ENCODE measurements at regions not wholly inside any gene's neighbourhood (a gene's known extent, or its start where the extent isn't known, plus 50 kb on each side); places are given as distances from the start of the nearest gene placed in this dataset.

GRCh38 chr13:33472446-33472845, 186.9 kb upstream of the STARD13 start:
- DNase-seq: peak; percentile 24

GRCh38 chr13:33479105-33479504, 193.6 kb upstream of the STARD13 start:
- DNase-seq: no peak

GRCh38 chr13:33480561-33480960, 195.0 kb upstream of the STARD13 start:
- peak; percentile 69 for DNase-seq

GRCh38 chr13:33483471-33483870, 197.9 kb upstream of the STARD13 start:
- peak; percentile 83 for DNase-seq

GRCh38 chr13:33485247-33485646, 199.7 kb upstream of the STARD13 start:
- DNase-seq: no peak

- peak; percentile 44 for DNase-seq
Measured at GRCh38 chr13:33487575-33488243, 202.2 kb upstream of the STARD13 start.

GRCh38 chr13:33489563-33489962, 204.0 kb upstream of the STARD13 start:
- no peak for DNase-seq

- peak; percentile 54 for DNase-seq
Measured at GRCh38 chr13:33490461-33491327, 205.1 kb upstream of the STARD13 start.

GRCh38 chr13:33493672-33494365, 208.3 kb upstream of the STARD13 start:
- DNase-seq: no peak

- DNase-seq: peak; percentile 93
Measured at GRCh38 chr13:33494596-33495204, 209.1 kb upstream of the STARD13 start.

- no peak for DNase-seq
Measured at GRCh38 chr13:33496336-33496735, 210.8 kb upstream of the STARD13 start.

- DNase-seq: no peak
Measured at GRCh38 chr13:33497146-33497845, 211.7 kb upstream of the STARD13 start.

GRCh38 chr13:33508060-33508459, 222.5 kb upstream of the STARD13 start:
- no peak for DNase-seq

GRCh38 chr13:33509642-33510229, 224.2 kb upstream of the STARD13 start:
- peak; percentile 43 for DNase-seq

GRCh38 chr13:33510350-33510970, 224.9 kb upstream of the STARD13 start:
- DNase-seq: no peak

- no peak for DNase-seq
Measured at GRCh38 chr13:33512880-33513554, 227.5 kb upstream of the STARD13 start.

GRCh38 chr13:33514362-33514761, 228.8 kb upstream of the STARD13 start:
- no peak for DNase-seq

GRCh38 chr13:33515146-33515545, 229.6 kb upstream of the STARD13 start:
- DNase-seq: no peak

- DNase-seq: no peak
Measured at GRCh38 chr13:33518452-33518851, 232.9 kb upstream of the STARD13 start.

- DNase-seq: peak; percentile 96
Measured at GRCh38 chr13:33519561-33520467, 234.3 kb upstream of the STARD13 start.

Data from fibroblast of upper back skin (primary cell).